ENCODE measurements at regions not wholly inside any gene's neighbourhood (a gene's known extent, or its start where the extent isn't known, plus 50 kb on each side); places are given as distances from the start of the nearest gene placed in this dataset.

- H3K79me2 ChIP-seq (ENCODE audit: insufficient read depth, low read length), result no peaks in the 10 kb centered on the region
- no peak overlapping the region for H3K9ac ChIP-seq (ENCODE audit: low read length)
- no peaks in the 10 kb centered on the region for H3K9me2 ChIP-seq (replicated peaks; ENCODE audit: insufficient read depth, low read length)
- H2AFZ ChIP-seq (ENCODE audit: low read depth, low read length, severe bottlenecking), result no peak overlapping the region
- TF ChIP-seq EZH2phosphoT487 (conservative IDR thresholded peaks at IDR 0.05; ENCODE audit: low read length) (no peak), CTCF (IDR thresholded peaks at IDR 0.05; ENCODE audit: insufficient read depth, low read length, poor library complexity, severe bottlenecking) (no peak)
- H3K9me3 ChIP-seq (ENCODE audit: insufficient read depth, low read length), result no peaks in the 10 kb centered on the region
- no peaks in the 10 kb centered on the region for H4K20me1 ChIP-seq (ENCODE audit: low read depth, low read length)
- H3K4me3 ChIP-seq (ENCODE audit: insufficient read depth, low read length, poor library complexity, severe bottlenecking), result no peak overlapping the region
- H3K36me3 ChIP-seq (ENCODE audit: low read length), result no peaks in the 10 kb centered on the region
- no peaks in the 10 kb centered on the region for H3F3A ChIP-seq (ENCODE audit: insufficient read depth)
- no peak overlapping the region for H3K4me2 ChIP-seq (ENCODE audit: low read depth, low read length, poor library complexity, severe bottlenecking)
- no peaks in the 10 kb centered on the region for H3K27me3 ChIP-seq (ENCODE audit: low read length)
- H3K27ac ChIP-seq (ENCODE audit: low read depth, low read length), result no peak overlapping the region
These were observed 222.4 kb downstream of the TLE1 start for GRCh38 chr9:81466981-81467380.

- Histone ChIP-seq H3K4me2 (ENCODE audit: low read depth, low read length, poor library complexity, severe bottlenecking) (no peak overlapping the region), H3K79me2 (ENCODE audit: insufficient read depth, low read length) (no peaks in the 10 kb centered on the region), H4K20me1 (ENCODE audit: low read depth, low read length) (no peaks in the 10 kb centered on the region), H3K36me3 (ENCODE audit: low read length) (no peaks in the 10 kb centered on the region), H3F3A (ENCODE audit: insufficient read depth) (no peaks in the 10 kb centered on the region), H3K27ac (ENCODE audit: low read depth, low read length) (no peak overlapping the region), H3K4me3 (ENCODE audit: insufficient read depth, low read length, poor library complexity, severe bottlenecking) (no peak overlapping the region), H3K9ac (ENCODE audit: low read length) (no peak overlapping the region), H2AFZ (ENCODE audit: low read depth, low read length, severe bottlenecking) (no peak overlapping the region), H3K9me3 (ENCODE audit: insufficient read depth, low read length) (no peaks in the 10 kb centered on the region), H3K9me2 (replicated peaks; ENCODE audit: insufficient read depth, low read length) (no peaks in the 10 kb centered on the region), H3K27me3 (ENCODE audit: low read length) (no peaks in the 10 kb centered on the region)
- TF ChIP-seq EZH2phosphoT487 (conservative IDR thresholded peaks at IDR 0.05; ENCODE audit: low read length) (no peak), CTCF (IDR thresholded peaks at IDR 0.05; ENCODE audit: insufficient read depth, low read length, poor library complexity, severe bottlenecking) (no peak)
These were observed 223.8 kb downstream of the TLE1 start for GRCh38 chr9:81465468-81466011.

- Histone ChIP-seq H3K27me3 (ENCODE audit: low read length) (no peaks in the 10 kb centered on the region), H3K9me2 (replicated peaks; ENCODE audit: insufficient read depth, low read length) (no peaks in the 10 kb centered on the region), H3K9ac (ENCODE audit: low read length) (no peak overlapping the region), H3K4me2 (ENCODE audit: low read depth, low read length, poor library complexity, severe bottlenecking) (no peak overlapping the region), H3K27ac (ENCODE audit: low read depth, low read length) (no peak overlapping the region), H3K36me3 (ENCODE audit: low read length) (no peaks in the 10 kb centered on the region), H3F3A (ENCODE audit: insufficient read depth) (no peaks in the 10 kb centered on the region), H3K79me2 (ENCODE audit: insufficient read depth, low read length) (no peaks in the 10 kb centered on the region), H3K4me3 (ENCODE audit: insufficient read depth, low read length, poor library complexity, severe bottlenecking) (no peak overlapping the region), H2AFZ (ENCODE audit: low read depth, low read length, severe bottlenecking) (no peak overlapping the region), H3K9me3 (ENCODE audit: insufficient read depth, low read length) (no peaks in the 10 kb centered on the region), H4K20me1 (ENCODE audit: low read depth, low read length) (no peaks in the 10 kb centered on the region)
- TF ChIP-seq EZH2phosphoT487 (conservative IDR thresholded peaks at IDR 0.05; ENCODE audit: low read length) (no peak), CTCF (IDR thresholded peaks at IDR 0.05; ENCODE audit: insufficient read depth, low read length, poor library complexity, severe bottlenecking) (no peak)
These were observed 226.5 kb downstream of the TLE1 start for GRCh38 chr9:81462801-81463200.
